ENCODE measurements at regions not wholly inside any gene's neighbourhood (a gene's known extent, or its start where the extent isn't known, plus 50 kb on each side); places are given as distances from the start of the nearest gene placed in this dataset.

- intact Hi-C loops (cut with micrococcal nuclease), result no loop called here
- Mint-ChIP-seq H3K4me1 (no peaks in the 10 kb centered on the region), H3K27me3 (no peaks in the 10 kb centered on the region), H3K27ac (no peak overlapping the region), H3K9me3 (ENCODE audit: insufficient read depth) (no peaks in the 10 kb centered on the region), H3K4me3 (no peak overlapping the region)
- DNase-seq (no peak), ATAC-seq (ENCODE audit: low read depth) (no peak)
- Histone ChIP-seq H3K4me2 (replicated peaks; ENCODE audit: low read depth, low read length, poor library complexity, severe bottlenecking) (no peak overlapping the region), H3K4me3 (ENCODE audit: control extremely low read depth in 1 of 5, extremely low read depth in 1 of 5, insufficient read depth in 1 of 5, low read depth in 2 of 5, low read length in 4 of 5) (no peak overlapping the region), H4K20me1 (ENCODE audit: control insufficient read depth, insufficient read depth, low read length, poor library complexity, severe bottlenecking) (no peaks in the 10 kb centered on the region), H3K36me3 (replicated peaks in 1 of 2; ENCODE audit: control extremely low read depth in 1 of 2, control insufficient read depth in 1 of 2, extremely low read depth in 1 of 2, insufficient read depth in 2 of 2, low read length in 1 of 2) (no peaks in the 10 kb centered on the region), H2AFZ (ENCODE audit: insufficient read depth, low read depth, low read length, poor library complexity, severe bottlenecking) (no peak overlapping the region), H3K4me1 (ENCODE audit: control insufficient read depth in 2 of 2, insufficient read depth in 2 of 2, low read length in 2 of 2) (no peaks in the 10 kb centered on the region), H3K9me3 (ENCODE audit: control extremely low read depth in 1 of 3, control insufficient read depth in 2 of 3, insufficient read depth in 1 of 3, low read length in 2 of 3) (peaks cover 0 to 8% (median 0%) of the 10 kb centered on the region in 3 donors), H3K9ac (ENCODE audit: low read length) (no peak overlapping the region), H3K79me2 (ENCODE audit: control insufficient read depth, insufficient read depth, low read length) (no peaks in the 10 kb centered on the region), H3K27me3 (replicated peaks in 1 of 4; ENCODE audit: control extremely low read depth in 1 of 4, control insufficient read depth in 3 of 4, insufficient read depth in 4 of 4, low read length in 3 of 4) (no peaks in the 10 kb centered on the region), H3K27ac (ENCODE audit: low read length in 2 of 2) (no peak overlapping the region)
- TF ChIP-seq EZH2 (IDR thresholded peaks at IDR 0.05; ENCODE audit: borderline replicate concordance, insufficient read depth, low read depth, low read length, poor library complexity, severe bottlenecking) (no peak), CTCF (IDR thresholded peaks at IDR 0.05) (no peak)
- POLR2A ChIA-PET, result no interaction called here
- CTCF ChIA-PET, result no interaction called here
- no CpG with 5 or more reads among the region's 1 CpG for WGBS (ENCODE audit: insufficient coverage)
Measured at GRCh38 chr7:119408596-119408995, 864.4 kb upstream of the KCND2 start.

- H3K9me3 ChIP-seq (ENCODE audit: control extremely low read depth in 1 of 3, control insufficient read depth in 2 of 3, insufficient read depth in 1 of 3, low read length in 2 of 3), result peaks cover 0 to 11% (median 0%) of the 10 kb centered on the region in 3 donors
- H2AFZ ChIP-seq (ENCODE audit: insufficient read depth, low read depth, low read length, poor library complexity, severe bottlenecking), result no peak overlapping the region
- DNase-seq, result no peak
- no peak overlapping the region for H3K4me3 ChIP-seq (ENCODE audit: control extremely low read depth in 1 of 5, extremely low read depth in 1 of 5, insufficient read depth in 1 of 5, low read depth in 2 of 5, low read length in 4 of 5)
- no peak overlapping the region for H3K27ac ChIP-seq (ENCODE audit: low read length in 2 of 2)
- POLR2A ChIA-PET, result no interaction called here
- CTCF ChIA-PET, result no interaction called here
- H3K9ac ChIP-seq (ENCODE audit: low read length), result no peak overlapping the region
- no peak for TF ChIP-seq CTCF (IDR thresholded peaks at IDR 0.05)
- TF ChIP-seq EZH2 (IDR thresholded peaks at IDR 0.05; ENCODE audit: borderline replicate concordance, insufficient read depth, low read depth, low read length, poor library complexity, severe bottlenecking), result no peak
- Mint-ChIP-seq H3K9me3 (ENCODE audit: insufficient read depth) (no peaks in the 10 kb centered on the region), H3K4me1 (no peaks in the 10 kb centered on the region), H3K27me3 (no peaks in the 10 kb centered on the region), H3K27ac (no peak overlapping the region), H3K4me3 (no peak overlapping the region)
- WGBS (ENCODE audit: insufficient coverage), result 97% methylated on average over 16 of the region's 22 CpGs
- H3K4me2 ChIP-seq (replicated peaks; ENCODE audit: low read depth, low read length, poor library complexity, severe bottlenecking), result no peak overlapping the region
- no peak for ATAC-seq (ENCODE audit: low read depth)
- no peaks in the 10 kb centered on the region for H3K4me1 ChIP-seq (ENCODE audit: control insufficient read depth in 2 of 2, insufficient read depth in 2 of 2, low read length in 2 of 2)
- no peaks in the 10 kb centered on the region for H3K79me2 ChIP-seq (ENCODE audit: control insufficient read depth, insufficient read depth, low read length)
- H3K27me3 ChIP-seq (replicated peaks in 1 of 4; ENCODE audit: control extremely low read depth in 1 of 4, control insufficient read depth in 3 of 4, insufficient read depth in 4 of 4, low read length in 3 of 4), result no peaks in the 10 kb centered on the region
- H4K20me1 ChIP-seq (ENCODE audit: control insufficient read depth, insufficient read depth, low read length, poor library complexity, severe bottlenecking), result no peaks in the 10 kb centered on the region
- H3K36me3 ChIP-seq (replicated peaks in 1 of 2; ENCODE audit: control extremely low read depth in 1 of 2, control insufficient read depth in 1 of 2, extremely low read depth in 1 of 2, insufficient read depth in 2 of 2, low read length in 1 of 2), result no peaks in the 10 kb centered on the region
- intact Hi-C loops (cut with micrococcal nuclease), result no loop called here
Measured at GRCh38 chr7:119413314-119413805, 859.6 kb upstream of the KCND2 start.
